ENCODE measurements at regions not wholly inside any gene's neighbourhood (a gene's known extent, or its start where the extent isn't known, plus 50 kb on each side); places are given as distances from the start of the nearest gene placed in this dataset.

- no peaks in the 10 kb centered on the region for H3K27me3 Mint-ChIP-seq
- H3K36me3 Mint-ChIP-seq (ENCODE audit: low read depth): no peaks in the 10 kb centered on the region
- no peak overlapping the region for H3K27ac Mint-ChIP-seq
- no peak overlapping the region for H3K4me3 Mint-ChIP-seq
- H3K4me1 Mint-ChIP-seq (ENCODE audit: low read depth): no peaks in the 10 kb centered on the region
- peaks cover 18% of the 10 kb centered on the region for H3K9me3 Mint-ChIP-seq
Observed at GRCh38 chr3:111352585-111352984, 189.4 kb upstream of the CD96 start.

- H3K27ac Mint-ChIP-seq: no peak overlapping the region
- no peaks in the 10 kb centered on the region for H3K36me3 Mint-ChIP-seq (ENCODE audit: low read depth)
- no peak overlapping the region for H3K4me3 Mint-ChIP-seq
- no peaks in the 10 kb centered on the region for H3K4me1 Mint-ChIP-seq (ENCODE audit: low read depth)
- H3K9me3 Mint-ChIP-seq: peaks cover 5% of the 10 kb centered on the region
- H3K27me3 Mint-ChIP-seq: no peaks in the 10 kb centered on the region
Observed at GRCh38 chr3:111359261-111360030, 182.6 kb upstream of the CD96 start.

- Mint-ChIP-seq H3K4me3 (no peak overlapping the region), H3K27me3 (no peaks in the 10 kb centered on the region), H3K27ac (no peak overlapping the region)
Observed at GRCh38 chr3:111362381-111363009, 179.5 kb upstream of the CD96 start.

GRCh38 chr3:111366515-111366914, 175.5 kb upstream of the CD96 start:
- Mint-ChIP-seq H3K27me3 (no peaks in the 10 kb centered on the region), H3K4me1 (ENCODE audit: low read depth) (no peaks in the 10 kb centered on the region), H3K9me3 (peaks cover 11% of the 10 kb centered on the region), H3K36me3 (ENCODE audit: low read depth) (no peaks in the 10 kb centered on the region), H3K4me3 (no peak overlapping the region), H3K27ac (no peak overlapping the region)

More at GRCh38 chr3:111362381-111363009, 179.5 kb upstream of the CD96 start:
- no peaks in the 10 kb centered on the region for H3K9me3 Mint-ChIP-seq
- H3K36me3 Mint-ChIP-seq (ENCODE audit: low read depth): no peaks in the 10 kb centered on the region
- no peaks in the 10 kb centered on the region for H3K4me1 Mint-ChIP-seq (ENCODE audit: low read depth)

GRCh38 chr3:111368056-111368455, 173.9 kb upstream of the CD96 start:
- peaks cover 15% of the 10 kb centered on the region for H3K9me3 Mint-ChIP-seq
- H3K27me3 Mint-ChIP-seq: no peaks in the 10 kb centered on the region
- no peaks in the 10 kb centered on the region for H3K36me3 Mint-ChIP-seq (ENCODE audit: low read depth)
- H3K27ac Mint-ChIP-seq: no peak overlapping the region
- no peaks in the 10 kb centered on the region for H3K4me1 Mint-ChIP-seq (ENCODE audit: low read depth)
- H3K4me3 Mint-ChIP-seq: no peak overlapping the region

GRCh38 chr3:111369958-111370357, 172.0 kb upstream of the CD96 start:
- H3K27me3 Mint-ChIP-seq: no peaks in the 10 kb centered on the region
- H3K4me1 Mint-ChIP-seq (ENCODE audit: low read depth): no peaks in the 10 kb centered on the region
- H3K9me3 Mint-ChIP-seq: peaks cover 25% of the 10 kb centered on the region
- no peaks in the 10 kb centered on the region for H3K36me3 Mint-ChIP-seq (ENCODE audit: low read depth)
- no peak overlapping the region for H3K27ac Mint-ChIP-seq
- no peak overlapping the region for H3K4me3 Mint-ChIP-seq

GRCh38 chr3:111373239-111373638, 168.8 kb upstream of the CD96 start:
- no peaks in the 10 kb centered on the region for H3K4me1 Mint-ChIP-seq (ENCODE audit: low read depth)
- H3K4me3 Mint-ChIP-seq: no peak overlapping the region
- peaks cover 33% of the 10 kb centered on the region for H3K9me3 Mint-ChIP-seq
- no peaks in the 10 kb centered on the region for H3K36me3 Mint-ChIP-seq (ENCODE audit: low read depth)
- no peak overlapping the region for H3K27ac Mint-ChIP-seq
- H3K27me3 Mint-ChIP-seq: no peaks in the 10 kb centered on the region

- H3K27ac Mint-ChIP-seq: no peak overlapping the region
- no peaks in the 10 kb centered on the region for H3K27me3 Mint-ChIP-seq
- no peak overlapping the region for H3K4me3 Mint-ChIP-seq
- H3K36me3 Mint-ChIP-seq (ENCODE audit: low read depth): no peaks in the 10 kb centered on the region
- peaks cover 33% of the 10 kb centered on the region for H3K9me3 Mint-ChIP-seq
- no peaks in the 10 kb centered on the region for H3K4me1 Mint-ChIP-seq (ENCODE audit: low read depth)
Observed at GRCh38 chr3:111373861-111374260, 168.1 kb upstream of the CD96 start.

- H3K36me3 Mint-ChIP-seq (ENCODE audit: low read depth): no peaks in the 10 kb centered on the region
Observed at GRCh38 chr3:111385971-111386495, 156.0 kb upstream of the CD96 start.

GRCh38 chr3:111392894-111393398, 149.1 kb upstream of the CD96 start:
- H3K4me3 Mint-ChIP-seq: no peak overlapping the region
- peaks cover 4% of the 10 kb centered on the region for H3K9me3 Mint-ChIP-seq
- H3K36me3 Mint-ChIP-seq (ENCODE audit: low read depth): no peaks in the 10 kb centered on the region
- no peaks in the 10 kb centered on the region for H3K27me3 Mint-ChIP-seq
- H3K27ac Mint-ChIP-seq: no peak overlapping the region
- peaks cover 13% of the 10 kb centered on the region for H3K4me1 Mint-ChIP-seq (ENCODE audit: low read depth)

More at GRCh38 chr3:111385971-111386495, 156.0 kb upstream of the CD96 start:
- Mint-ChIP-seq H3K9me3 (peaks cover 10% of the 10 kb centered on the region), H3K27me3 (no peaks in the 10 kb centered on the region), H3K27ac (no peak overlapping the region), H3K4me3 (no peak overlapping the region), H3K4me1 (ENCODE audit: low read depth) (no peaks in the 10 kb centered on the region)

GRCh38 chr3:111412656-111413055, 129.3 kb upstream of the CD96 start:
- Mint-ChIP-seq H3K9me3 (peaks cover 14% of the 10 kb centered on the region), H3K36me3 (ENCODE audit: low read depth) (no peaks in the 10 kb centered on the region)

GRCh38 chr3:111414531-111414930, 127.5 kb upstream of the CD96 start:
- Mint-ChIP-seq H3K4me3 (no peak overlapping the region), H3K9me3 (peaks cover 10% of the 10 kb centered on the region), H3K27ac (no peak overlapping the region), H3K4me1 (ENCODE audit: low read depth) (peaks cover 5% of the 10 kb centered on the region), H3K27me3 (peaks cover 5% of the 10 kb centered on the region), H3K36me3 (ENCODE audit: low read depth) (no peaks in the 10 kb centered on the region)

More at GRCh38 chr3:111412656-111413055, 129.3 kb upstream of the CD96 start:
- no peak overlapping the region for H3K27ac Mint-ChIP-seq
- peaks cover 4% of the 10 kb centered on the region for H3K27me3 Mint-ChIP-seq
- no peak overlapping the region for H3K4me3 Mint-ChIP-seq
- no peaks in the 10 kb centered on the region for H3K4me1 Mint-ChIP-seq (ENCODE audit: low read depth)

- peaks cover 5% of the 10 kb centered on the region for H3K4me1 Mint-ChIP-seq (ENCODE audit: low read depth)
- no peaks in the 10 kb centered on the region for H3K36me3 Mint-ChIP-seq (ENCODE audit: low read depth)
- no peak overlapping the region for H3K27ac Mint-ChIP-seq
- H3K9me3 Mint-ChIP-seq: peaks cover 9% of the 10 kb centered on the region
- H3K27me3 Mint-ChIP-seq: peaks cover 5% of the 10 kb centered on the region
- no peak overlapping the region for H3K4me3 Mint-ChIP-seq
Observed at GRCh38 chr3:111415018-111415417, 127.0 kb upstream of the CD96 start.

GRCh38 chr3:111418391-111418790, 123.6 kb upstream of the CD96 start:
- H3K4me3 Mint-ChIP-seq: no peak overlapping the region
- H3K27me3 Mint-ChIP-seq: peaks cover 5% of the 10 kb centered on the region
- peaks cover 5% of the 10 kb centered on the region for H3K4me1 Mint-ChIP-seq (ENCODE audit: low read depth)
- peaks cover under 1% of the 10 kb centered on the region for H3K9me3 Mint-ChIP-seq
- no peaks in the 10 kb centered on the region for H3K36me3 Mint-ChIP-seq (ENCODE audit: low read depth)
- H3K27ac Mint-ChIP-seq: no peak overlapping the region

GRCh38 chr3:111428301-111428700, 113.7 kb upstream of the CD96 start:
- H3K4me3 Mint-ChIP-seq: no peak overlapping the region
- no peaks in the 10 kb centered on the region for H3K36me3 Mint-ChIP-seq (ENCODE audit: low read depth)

More at GRCh38 chr3:111428301-111428700, 113.7 kb upstream of the CD96 start:
- no peak overlapping the region for H3K27ac Mint-ChIP-seq
- peaks cover 12% of the 10 kb centered on the region for H3K9me3 Mint-ChIP-seq
- H3K27me3 Mint-ChIP-seq: no peaks in the 10 kb centered on the region
- no peaks in the 10 kb centered on the region for H3K4me1 Mint-ChIP-seq (ENCODE audit: low read depth)

All from stimulated activated naive CD8-positive, alpha-beta T cell treated with anti-CD3 and anti-CD28 coated beads, Interleukin-15, Interleukin-2, amounts not matched to agents 100 ng/mL and 50 ng/mL, for 24 hours (primary cell).